Astrocyte (in vitro differentiated cells and primary cell): ENCODE measurements at regions not wholly inside any gene's neighbourhood (a gene's known extent, or its start where the extent isn't known, plus 50 kb on each side); places are given as distances from the start of the nearest gene placed in this dataset.

Experiments used
- DNase-seq: peaks from one replicate; pipeline ENCODE4 v3.0.0-alpha.2; 2010; ENCODE audit warnings: low read depth
- FAIRE-seq: peaks from 2 replicates; lab custom pipeline; 2011; peaks lifted over from hg19 to GRCh38; lab: Jason Lieb, UNC
- H2AFZ ChIP-seq: 2 replicates; pipeline ENCODE4 v1.6.0; 2012; ENCODE audit warnings: low read depth, low read length, inconsistent platforms
- H3K27ac ChIP-seq: 2 replicates; pipeline ENCODE4 v1.5.1; 2011; ENCODE audit warnings: low read depth, low read length, inconsistent platforms
- H3K27me3 ChIP-seq: 2 replicates; pipeline ENCODE4 v1.6.0; 2011; ENCODE audit warnings: low read length, inconsistent platforms; ENCODE audit not compliant: insufficient read depth
- H3K36me3 ChIP-seq: 2 replicates; pipeline ENCODE4 v1.5.1; 2011; ENCODE audit warnings: low read length, inconsistent platforms; ENCODE audit not compliant: insufficient read depth
- H3K4me1 ChIP-seq: 2 replicates; pipeline ENCODE4 v1.5.1; 2011; ENCODE audit warnings: low read length, inconsistent platforms; ENCODE audit not compliant: insufficient read depth
- H3K4me2 ChIP-seq: 2 replicates; pipeline ENCODE4 v1.6.0; 2012; ENCODE audit warnings: low read length, inconsistent platforms
- H3K4me3 ChIP-seq: 2 replicates; pipeline ENCODE4 v1.5.1; 2011; ENCODE audit warnings: low read depth, mild to moderate bottlenecking, low read length, inconsistent platforms; ENCODE audit not compliant: insufficient read depth
- H3K79me2 ChIP-seq: 2 replicates; pipeline ENCODE4 v1.6.0; 2012; ENCODE audit warnings: mild to moderate bottlenecking, low read length, inconsistent platforms; ENCODE audit not compliant: insufficient read depth
- H3K9ac ChIP-seq: 2 replicates; pipeline ENCODE4 v1.6.0; 2012; ENCODE audit warnings: mild to moderate bottlenecking, low read length, inconsistent platforms
- H3K9me3 ChIP-seq: 2 replicates; pipeline ENCODE4 v1.5.1; 2012; ENCODE audit warnings: low read depth, mild to moderate bottlenecking, low read length, inconsistent platforms; ENCODE audit not compliant: insufficient read depth
- H4K20me1 ChIP-seq: 2 replicates; pipeline ENCODE4 v1.6.0; 2012; ENCODE audit warnings: low read length, inconsistent platforms; ENCODE audit not compliant: insufficient read depth
- H3K27ac Mint-ChIP-seq: one replicate; pipeline ENCODE4 v1.8.0; 2021; ENCODE audit warnings: mild to moderate bottlenecking, mixed read lengths; ENCODE audit not compliant: unreplicated experiment
- H3K27me3 Mint-ChIP-seq: one replicate; pipeline ENCODE4 v1.8.0; 2021; ENCODE audit warnings: low read depth, mixed read lengths; ENCODE audit not compliant: unreplicated experiment
- H3K36me3 Mint-ChIP-seq: one replicate; pipeline ENCODE4 v1.8.0; 2021; ENCODE audit warnings: low read depth, mixed read lengths; ENCODE audit not compliant: unreplicated experiment
- H3K4me1 Mint-ChIP-seq: one replicate; pipeline ENCODE4 v1.8.0; 2021; ENCODE audit warnings: low read depth, mixed read lengths; ENCODE audit not compliant: unreplicated experiment
- H3K4me3 Mint-ChIP-seq: one replicate; pipeline ENCODE4 v1.8.0; 2021; ENCODE audit warnings: mild to moderate bottlenecking, moderate library complexity, mixed read lengths; ENCODE audit not compliant: unreplicated experiment
- H3K9me3 Mint-ChIP-seq: one replicate; pipeline ENCODE4 v1.8.0; 2021; ENCODE audit warnings: mild to moderate bottlenecking, mixed read lengths; ENCODE audit not compliant: unreplicated experiment
- CTCF ChIP-seq: IDR thresholded peaks from 2 replicates; pipeline ENCODE4 v1.5.1; 2011; ENCODE audit warnings: low read depth, mild to moderate bottlenecking, inconsistent platforms, low read length, moderate library complexity; ENCODE audit not compliant: insufficient read depth
- EZH2 ChIP-seq: IDR thresholded peaks from 2 replicates; pipeline ENCODE4 v1.6.1; 2012; ENCODE audit warnings: mild to moderate bottlenecking, low read length, inconsistent platforms; ENCODE audit not compliant: insufficient read depth

- no peaks in the 10 kb centered on the region for H3K4me1 ChIP-seq
- H3K4me2 ChIP-seq: no peak overlapping the region
- no peak overlapping the region for H2AFZ ChIP-seq
- H3K9ac ChIP-seq: no peak overlapping the region
- Mint-ChIP-seq H3K4me1 (peaks cover 8% of the 10 kb centered on the region), H3K4me3 (no peak overlapping the region), H3K27ac (no peak overlapping the region), H3K36me3 (no peaks in the 10 kb centered on the region), H3K9me3 (no peaks in the 10 kb centered on the region), H3K27me3 (no peaks in the 10 kb centered on the region)
- H3K27me3 ChIP-seq: no peaks in the 10 kb centered on the region
- H3K36me3 ChIP-seq: no peaks in the 10 kb centered on the region
- DNase-seq (no peak), FAIRE-seq (no peak)
- H3K79me2 ChIP-seq: no peaks in the 10 kb centered on the region
- no peaks in the 10 kb centered on the region for H4K20me1 ChIP-seq
- TF ChIP-seq EZH2: no peak
- no peak for TF ChIP-seq CTCF
- H3K9me3 ChIP-seq: no peaks in the 10 kb centered on the region
- H3K27ac ChIP-seq: no peak overlapping the region
- no peak overlapping the region for H3K4me3 ChIP-seq
These were observed 520.1 kb upstream of the NBEA start for GRCh38 chr13:34421858-34422475.

- FAIRE-seq: no peak
- Mint-ChIP-seq H3K36me3 (no peaks in the 10 kb centered on the region), H3K27ac (no peak overlapping the region), H3K27me3 (no peaks in the 10 kb centered on the region), H3K4me1 (peaks cover 10% of the 10 kb centered on the region), H3K9me3 (no peaks in the 10 kb centered on the region), H3K4me3 (no peak overlapping the region)
- no peak for DNase-seq
- H3K27me3 ChIP-seq: no peaks in the 10 kb centered on the region
- no peaks in the 10 kb centered on the region for H4K20me1 ChIP-seq
- H3K9ac ChIP-seq: no peak overlapping the region
- H3K36me3 ChIP-seq: no peaks in the 10 kb centered on the region
- TF ChIP-seq EZH2 (no peak), CTCF (no peak)
- H3K79me2 ChIP-seq: no peaks in the 10 kb centered on the region
- no peaks in the 10 kb centered on the region for H3K4me1 ChIP-seq
- H2AFZ ChIP-seq: no peak overlapping the region
- no peak overlapping the region for H3K4me3 ChIP-seq
- H3K27ac ChIP-seq: no peak overlapping the region
- no peaks in the 10 kb centered on the region for H3K9me3 ChIP-seq
- H3K4me2 ChIP-seq: no peak overlapping the region
These were observed 519.1 kb upstream of the NBEA start for GRCh38 chr13:34422956-34423355.

- H3K79me2 ChIP-seq: no peaks in the 10 kb centered on the region
- Mint-ChIP-seq H3K27me3 (no peaks in the 10 kb centered on the region), H3K4me1 (peaks cover 15% of the 10 kb centered on the region), H3K9me3 (no peaks in the 10 kb centered on the region), H3K4me3 (no peak overlapping the region), H3K27ac (no peak overlapping the region), H3K36me3 (no peaks in the 10 kb centered on the region)
- no peak overlapping the region for H3K4me3 ChIP-seq
- H3K9me3 ChIP-seq: no peaks in the 10 kb centered on the region
- H2AFZ ChIP-seq: no peak overlapping the region
- H4K20me1 ChIP-seq: no peaks in the 10 kb centered on the region
- FAIRE-seq (no peak), DNase-seq (no peak)
- H3K27me3 ChIP-seq: no peaks in the 10 kb centered on the region
- no peaks in the 10 kb centered on the region for H3K4me1 ChIP-seq
- H3K4me2 ChIP-seq: no peak overlapping the region
- no peak overlapping the region for H3K27ac ChIP-seq
- H3K9ac ChIP-seq: no peak overlapping the region
- H3K36me3 ChIP-seq: no peaks in the 10 kb centered on the region
- TF ChIP-seq CTCF (no peak), EZH2 (no peak)
These were observed 516.6 kb upstream of the NBEA start for GRCh38 chr13:34425327-34425949.
